GM19351 (cell line): ENCODE measurements at regions not wholly inside any gene's neighbourhood (a gene's known extent, or its start where the extent isn't known, plus 50 kb on each side); places are given as distances from the start of the nearest gene placed in this dataset.
"Not testable (repeated sequence)": the region's sequence is repeated elsewhere in the genome, so short reads cannot be mapped to it uniquely, and the experiment has no call there.

Source experiments
- ATAC-seq: cut with Tn5 transposase; IDR thresholded peaks from one replicate; pipeline ENCODE4 v1.9.1; 2021; ENCODE audit warnings: mild to moderate bottlenecking, moderate library complexity; ENCODE audit not compliant: unreplicated experiment

- not testable (repeated sequence) for ATAC-seq
These were observed 60.2 kb upstream of the PRSS3 start for GRCh38 chr9:33734941-33735835.

GRCh38 chr9:33737811-33738606, 57.4 kb upstream of the PRSS3 start:
- no peak for ATAC-seq

DNA sequence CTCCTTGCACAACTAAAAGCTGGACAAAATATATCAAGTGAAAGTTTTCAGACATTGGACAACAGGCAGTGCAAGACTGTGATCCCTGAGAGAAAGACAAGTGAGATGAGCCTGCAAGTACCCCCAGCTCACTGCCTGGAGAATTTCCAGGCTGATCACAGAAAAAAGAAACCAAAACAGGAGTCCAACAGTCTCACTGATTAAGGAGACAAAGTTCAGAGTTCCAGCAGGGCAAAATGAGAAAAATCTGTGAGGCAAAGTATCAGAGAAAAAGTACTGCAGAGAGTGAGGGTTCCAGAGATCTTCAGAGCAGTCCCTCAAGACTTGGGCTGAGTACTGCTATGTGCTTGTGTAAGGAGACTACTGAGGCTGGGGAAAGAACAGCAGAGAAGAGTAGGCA, 56.0 kb upstream of the PRSS3 start:
- ATAC-seq, result no peak

DNA sequence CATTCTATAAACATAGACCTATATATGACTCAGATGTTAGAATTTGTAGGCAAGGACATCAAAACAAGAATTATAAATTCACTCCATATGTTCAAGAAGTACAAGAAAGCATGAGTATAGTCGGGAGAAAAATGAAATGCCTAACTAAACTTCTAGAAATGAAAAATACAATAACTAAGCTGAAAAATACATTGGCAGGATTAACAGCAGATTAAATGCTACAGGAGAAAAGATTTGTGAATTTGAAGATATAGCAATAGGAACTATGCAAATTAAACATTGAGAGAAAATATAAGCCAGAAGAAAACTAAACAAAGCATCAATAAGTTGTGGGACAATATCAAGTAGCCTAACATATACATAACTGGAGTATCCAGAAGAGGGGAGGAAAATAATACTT, 55.3 kb upstream of the PRSS3 start:
- no peak for ATAC-seq

- ATAC-seq, result not testable (repeated sequence)
These were observed 54.4 kb upstream of the PRSS3 start for GRCh38 chr9:33740958-33741357.

DNA sequence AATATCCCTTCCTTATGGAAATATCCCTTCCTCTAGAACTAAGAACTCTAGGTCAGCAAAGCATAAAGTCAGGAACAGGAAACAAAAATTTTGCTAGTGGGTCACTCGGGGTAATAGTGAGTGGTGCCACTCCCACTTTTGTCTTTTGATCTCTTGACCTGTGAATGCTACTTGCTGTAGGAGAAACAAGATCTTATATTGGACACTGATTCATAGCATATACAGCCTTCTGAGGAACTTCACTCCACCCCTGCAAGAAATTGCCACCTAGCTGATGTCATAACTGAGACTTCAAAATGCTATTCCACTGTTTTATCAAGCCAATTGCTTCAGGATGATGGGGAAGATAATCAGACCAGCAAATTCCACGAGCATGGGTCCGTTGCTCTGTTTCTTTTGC, 53.3 kb upstream of the PRSS3 start:
- ATAC-seq, result no peak

GRCh38 chr9:33742519-33742918, 52.8 kb upstream of the PRSS3 start:
- ATAC-seq, result no peak
